Glutamatergic neuron (in vitro differentiated cells): ENCODE measurements at regions not wholly inside any gene's neighbourhood (a gene's known extent, or its start where the extent isn't known, plus 50 kb on each side); places are given as distances from the start of the nearest gene placed in this dataset.

Source experiments
- DNase-seq: peaks from one replicate; pipeline ENCODE4 v3.0.0; 2022
- H3K27ac Mint-ChIP-seq: one replicate; pipeline ENCODE4 v1.8.0; 2020; ENCODE audit warnings: mild to moderate bottlenecking, mixed read lengths, inconsistent platforms; ENCODE audit not compliant: unreplicated experiment
- H3K27me3 Mint-ChIP-seq: one replicate; pipeline ENCODE4 v1.8.0; 2020; ENCODE audit warnings: mild to moderate bottlenecking, moderate library complexity, mixed read lengths, inconsistent platforms; ENCODE audit not compliant: unreplicated experiment
- H3K36me3 Mint-ChIP-seq: one replicate; pipeline ENCODE4 v1.8.0; 2020; ENCODE audit warnings: mild to moderate bottlenecking, mixed read lengths, inconsistent platforms; ENCODE audit not compliant: unreplicated experiment
- H3K4me1 Mint-ChIP-seq: one replicate; pipeline ENCODE4 v1.8.0; 2020; ENCODE audit warnings: mild to moderate bottlenecking, low read depth, mixed read lengths, inconsistent platforms; ENCODE audit not compliant: unreplicated experiment
- H3K4me3 Mint-ChIP-seq: one replicate; pipeline ENCODE4 v1.8.0; 2020; ENCODE audit warnings: mild to moderate bottlenecking, mixed read lengths, inconsistent platforms; ENCODE audit not compliant: unreplicated experiment
- H3K9me3 Mint-ChIP-seq: one replicate; pipeline ENCODE4 v1.8.0; 2020; ENCODE audit warnings: mild to moderate bottlenecking, moderate library complexity, mixed read lengths, inconsistent platforms; ENCODE audit not compliant: unreplicated experiment
- TF ChIP-seq, protein P1 (sequence below): fragments of 200-600 bp; sonication (generic); IDR thresholded peaks from one replicate; pipeline ENCODE4 v1.5.0; 2021; ENCODE audit not compliant: partially characterized antibody, unreplicated experiment

DNA sequence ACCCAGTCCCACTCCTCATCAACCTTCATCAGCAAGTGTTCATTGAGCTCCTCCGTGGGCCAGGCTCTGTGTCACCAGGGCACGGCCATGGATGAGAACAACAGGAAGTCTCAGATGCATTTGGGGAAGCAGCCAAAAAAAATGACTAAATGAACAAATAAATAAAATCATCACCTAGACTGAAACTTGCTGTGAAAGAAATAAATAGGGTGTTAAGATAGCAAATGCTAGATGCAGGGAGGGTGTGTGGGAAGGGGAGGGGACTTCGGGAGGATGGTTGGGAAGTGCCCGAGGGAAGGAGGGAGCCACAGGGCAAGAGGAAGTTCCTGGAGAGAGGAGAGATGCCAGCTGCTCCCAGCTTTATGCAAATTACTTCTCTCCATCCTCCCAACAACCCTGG, 696.7 kb downstream of the PTPRU start:
- no peaks in the 10 kb centered on the region for H3K27me3 Mint-ChIP-seq
- H3K9me3 Mint-ChIP-seq, result no peaks in the 10 kb centered on the region
- H3K4me3 Mint-ChIP-seq, result no peak overlapping the region
- H3K27ac Mint-ChIP-seq, result no peak overlapping the region
- no peak for DNase-seq
- TF ChIP-seq, protein P1, sequence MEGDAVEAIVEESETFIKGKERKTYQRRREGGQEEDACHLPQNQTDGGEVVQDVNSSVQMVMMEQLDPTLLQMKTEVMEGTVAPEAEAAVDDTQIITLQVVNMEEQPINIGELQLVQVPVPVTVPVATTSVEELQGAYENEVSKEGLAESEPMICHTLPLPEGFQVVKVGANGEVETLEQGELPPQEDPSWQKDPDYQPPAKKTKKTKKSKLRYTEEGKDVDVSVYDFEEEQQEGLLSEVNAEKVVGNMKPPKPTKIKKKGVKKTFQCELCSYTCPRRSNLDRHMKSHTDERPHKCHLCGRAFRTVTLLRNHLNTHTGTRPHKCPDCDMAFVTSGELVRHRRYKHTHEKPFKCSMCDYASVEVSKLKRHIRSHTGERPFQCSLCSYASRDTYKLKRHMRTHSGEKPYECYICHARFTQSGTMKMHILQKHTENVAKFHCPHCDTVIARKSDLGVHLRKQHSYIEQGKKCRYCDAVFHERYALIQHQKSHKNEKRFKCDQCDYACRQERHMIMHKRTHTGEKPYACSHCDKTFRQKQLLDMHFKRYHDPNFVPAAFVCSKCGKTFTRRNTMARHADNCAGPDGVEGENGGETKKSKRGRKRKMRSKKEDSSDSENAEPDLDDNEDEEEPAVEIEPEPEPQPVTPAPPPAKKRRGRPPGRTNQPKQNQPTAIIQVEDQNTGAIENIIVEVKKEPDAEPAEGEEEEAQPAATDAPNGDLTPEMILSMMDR, result no peak
- no peaks in the 10 kb centered on the region for H3K36me3 Mint-ChIP-seq
- H3K4me1 Mint-ChIP-seq, result peaks cover 13% of the 10 kb centered on the region

DNA sequence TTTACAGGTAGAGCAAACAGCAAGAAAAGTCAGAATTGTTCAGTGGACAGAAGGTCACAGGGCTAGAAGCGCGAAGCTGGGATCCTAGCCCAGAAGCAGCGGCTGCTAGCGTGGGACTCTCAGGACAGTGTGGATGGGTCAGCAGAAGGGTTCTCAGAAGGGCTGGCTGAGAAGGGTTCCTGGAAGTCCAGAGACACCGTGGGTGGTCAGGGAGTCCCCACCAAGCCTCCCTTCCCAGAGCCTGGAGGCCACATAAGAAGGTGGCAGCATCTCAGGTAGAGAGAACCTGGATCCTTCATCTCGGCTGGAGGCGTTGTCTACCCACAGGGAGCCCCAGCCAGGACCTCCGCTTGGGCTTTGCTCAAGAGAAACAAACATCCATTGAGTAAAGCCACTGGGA, 696.3 kb downstream of the PTPRU start:
- no peak overlapping the region for H3K4me3 Mint-ChIP-seq
- no peak overlapping the region for H3K27ac Mint-ChIP-seq
- peaks cover 13% of the 10 kb centered on the region for H3K4me1 Mint-ChIP-seq
- H3K27me3 Mint-ChIP-seq, result no peaks in the 10 kb centered on the region
- no peaks in the 10 kb centered on the region for H3K9me3 Mint-ChIP-seq
- DNase-seq, result no peak
- TF ChIP-seq, protein P1, result no peak
- H3K36me3 Mint-ChIP-seq, result no peaks in the 10 kb centered on the region

DNA sequence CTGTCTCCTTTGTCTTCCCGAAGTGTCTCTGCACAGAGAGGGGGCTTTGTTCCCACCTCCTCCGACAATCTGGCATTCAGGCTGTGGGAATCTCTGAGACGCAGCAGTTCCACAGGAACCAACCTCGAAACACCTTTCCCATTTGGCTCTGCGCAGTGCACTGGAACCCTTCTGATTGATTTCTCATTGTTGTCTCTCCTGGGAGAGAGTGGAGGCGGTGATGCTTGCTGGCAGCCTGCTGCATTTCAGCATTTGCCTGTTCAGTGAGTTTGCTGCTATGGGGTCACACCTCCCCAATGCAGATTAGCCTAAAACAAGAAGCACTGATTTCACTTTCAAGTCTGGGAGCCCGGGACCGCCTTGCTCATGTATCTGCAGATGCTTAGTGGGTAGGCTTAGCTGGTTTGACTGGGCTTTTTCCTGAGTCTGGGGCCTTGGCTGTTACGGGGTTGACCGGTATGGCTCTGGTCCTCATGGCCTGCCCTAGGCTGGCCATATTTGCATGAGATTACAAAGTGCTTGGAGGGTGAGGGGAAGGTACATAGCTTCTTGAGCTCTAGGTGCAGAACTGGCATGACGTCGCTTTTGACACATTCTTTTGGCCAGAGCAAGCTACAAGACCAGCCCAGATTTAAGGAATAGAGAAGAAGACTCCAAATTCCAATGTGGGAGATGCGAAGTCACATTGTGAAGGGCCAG, 695.3 kb downstream of the PTPRU start:
- no peak overlapping the region for H3K4me3 Mint-ChIP-seq
- H3K9me3 Mint-ChIP-seq, result no peaks in the 10 kb centered on the region
- DNase-seq, result peak; percentile 48
- TF ChIP-seq, protein P1, result no peak
- H3K27ac Mint-ChIP-seq, result no peak overlapping the region
- H3K27me3 Mint-ChIP-seq, result no peaks in the 10 kb centered on the region
- peaks cover 13% of the 10 kb centered on the region for H3K4me1 Mint-ChIP-seq
- H3K36me3 Mint-ChIP-seq, result no peaks in the 10 kb centered on the region

DNA sequence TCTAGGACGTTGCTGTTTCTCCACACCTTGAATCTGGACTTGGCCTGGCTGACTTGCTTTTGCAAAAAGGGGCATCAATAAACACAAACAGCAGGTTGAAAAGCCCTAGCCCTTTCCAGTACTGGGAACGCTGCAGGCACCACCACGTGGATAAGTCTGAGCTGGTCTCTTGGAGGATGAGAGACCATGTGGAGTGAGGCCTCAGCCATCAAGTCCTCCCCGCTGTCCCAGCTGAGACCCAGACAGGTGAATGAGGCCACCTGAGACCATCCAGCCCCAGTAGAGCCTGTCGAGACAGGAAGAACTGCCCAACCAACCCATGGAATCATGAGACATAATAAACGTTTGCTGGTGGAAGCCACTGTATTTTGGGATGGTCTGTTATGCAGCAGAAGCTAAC, 688.7 kb downstream of the PTPRU start:
- H3K36me3 Mint-ChIP-seq, result no peaks in the 10 kb centered on the region
- TF ChIP-seq, protein P1, result no peak
- H3K4me1 Mint-ChIP-seq, result no peaks in the 10 kb centered on the region
- H3K27ac Mint-ChIP-seq, result no peak overlapping the region
- peaks cover 1% of the 10 kb centered on the region for H3K9me3 Mint-ChIP-seq
- DNase-seq, result no peak
- H3K4me3 Mint-ChIP-seq, result no peak overlapping the region
- no peaks in the 10 kb centered on the region for H3K27me3 Mint-ChIP-seq

DNA sequence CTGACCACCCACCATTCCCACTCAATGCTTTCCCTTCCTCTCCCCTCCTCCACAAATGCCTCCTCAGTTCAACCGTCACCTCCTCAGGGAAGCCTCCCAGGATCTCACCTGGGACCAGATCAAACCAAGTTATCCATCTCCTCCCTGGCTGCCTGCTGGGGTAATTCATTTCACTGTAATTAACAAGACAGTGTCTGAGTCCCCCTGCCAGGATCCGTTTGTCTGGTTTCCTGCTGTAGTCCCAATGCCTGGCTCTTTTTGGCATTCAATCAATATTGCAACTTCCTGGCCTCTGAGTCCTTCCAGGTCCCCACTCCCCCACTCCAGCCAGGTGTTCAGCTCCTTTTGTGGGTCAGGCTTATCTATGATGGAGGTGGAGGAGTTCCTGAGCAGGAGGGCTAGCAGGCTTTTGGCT, 687.7 kb downstream of the PTPRU start:
- TF ChIP-seq, protein P1, result no peak
- no peak overlapping the region for H3K27ac Mint-ChIP-seq
- DNase-seq, result no peak
- no peak overlapping the region for H3K4me3 Mint-ChIP-seq
- H3K36me3 Mint-ChIP-seq, result no peaks in the 10 kb centered on the region
- H3K9me3 Mint-ChIP-seq, result peaks cover 1% of the 10 kb centered on the region
- no peaks in the 10 kb centered on the region for H3K27me3 Mint-ChIP-seq
- no peaks in the 10 kb centered on the region for H3K4me1 Mint-ChIP-seq
